Neural crest cell (in vitro differentiated cells): ENCODE measurements at regions not wholly inside any gene's neighbourhood (a gene's known extent, or its start where the extent isn't known, plus 50 kb on each side); places are given as distances from the start of the nearest gene placed in this dataset.

Source experiments
- DNase-seq: peaks from one replicate; pipeline ENCODE4 v3.0.0; 2021; ENCODE audit warnings: low read depth, mixed read lengths, low spot score
- H3K27ac Mint-ChIP-seq: one replicate; pipeline ENCODE4 v1.8.0; 2021; ENCODE audit warnings: mild to moderate bottlenecking, mixed read lengths; ENCODE audit not compliant: unreplicated experiment
- H3K27me3 Mint-ChIP-seq: 2 replicates; pipeline ENCODE4 v1.8.0; 2021; ENCODE audit warnings: low read depth, mild to moderate bottlenecking, mixed read lengths
- H3K36me3 Mint-ChIP-seq: 2 replicates; pipeline ENCODE4 v1.8.0; 2021; ENCODE audit warnings: low read depth, mild to moderate bottlenecking, mixed read lengths
- H3K4me1 Mint-ChIP-seq: 2 replicates; pipeline ENCODE4 v1.8.0; 2021; ENCODE audit warnings: mixed read lengths
- H3K4me3 Mint-ChIP-seq: one replicate; pipeline ENCODE4 v1.8.0; 2021; ENCODE audit warnings: mild to moderate bottlenecking, mixed read lengths
- H3K9me3 Mint-ChIP-seq: 2 replicates; pipeline ENCODE4 v1.8.0; 2021; ENCODE audit warnings: mixed read lengths
- CTCF ChIP-seq: fragments of 200-600 bp; sonication (generic); conservative IDR thresholded peaks from 2 replicates; pipeline ENCODE4 v1.5.0; 2021; ENCODE audit warnings: antibody characterized with exemption, mild to moderate bottlenecking

DNA sequence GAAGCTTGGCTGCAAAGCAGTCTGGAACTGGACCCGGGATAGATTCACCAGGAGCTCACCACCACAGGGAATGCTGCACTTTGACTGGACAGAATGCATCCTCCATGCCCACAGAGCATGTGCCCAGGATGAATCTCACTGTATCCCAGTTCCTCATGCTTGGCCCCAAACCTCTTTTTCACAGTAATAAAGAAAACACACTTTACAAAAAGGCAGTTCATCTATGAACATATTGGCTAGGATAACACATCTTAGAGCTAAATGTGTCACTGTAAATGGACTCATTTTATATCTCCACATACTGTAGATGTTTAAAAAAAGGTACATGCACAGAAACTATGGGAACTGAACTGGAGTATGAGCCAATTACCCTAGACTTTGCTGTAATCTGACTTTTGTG, 266.9 kb downstream of the TOX3 start:
- no peak for TF ChIP-seq CTCF
- H3K36me3 Mint-ChIP-seq = no peaks in the 10 kb centered on the region
- no peaks in the 10 kb centered on the region for H3K9me3 Mint-ChIP-seq
- H3K4me1 Mint-ChIP-seq = no peaks in the 10 kb centered on the region
- no peak for DNase-seq
- H3K4me3 Mint-ChIP-seq = no peak overlapping the region
- no peak overlapping the region for H3K27ac Mint-ChIP-seq
- H3K27me3 Mint-ChIP-seq = no peaks in the 10 kb centered on the region

GRCh38 chr16:52271088-52271750, 275.7 kb downstream of the TOX3 start:
- H3K27ac Mint-ChIP-seq = peak overlapping the region; percentile 40
- no peaks in the 10 kb centered on the region for H3K27me3 Mint-ChIP-seq
- peak; percentile 20 for DNase-seq
- H3K36me3 Mint-ChIP-seq = no peaks in the 10 kb centered on the region
- peaks cover 4% of the 10 kb centered on the region for H3K9me3 Mint-ChIP-seq
- peak overlapping the region; percentile 3 for H3K4me3 Mint-ChIP-seq
- peaks cover 19% of the 10 kb centered on the region for H3K4me1 Mint-ChIP-seq
- TF ChIP-seq CTCF = no peak

DNA sequence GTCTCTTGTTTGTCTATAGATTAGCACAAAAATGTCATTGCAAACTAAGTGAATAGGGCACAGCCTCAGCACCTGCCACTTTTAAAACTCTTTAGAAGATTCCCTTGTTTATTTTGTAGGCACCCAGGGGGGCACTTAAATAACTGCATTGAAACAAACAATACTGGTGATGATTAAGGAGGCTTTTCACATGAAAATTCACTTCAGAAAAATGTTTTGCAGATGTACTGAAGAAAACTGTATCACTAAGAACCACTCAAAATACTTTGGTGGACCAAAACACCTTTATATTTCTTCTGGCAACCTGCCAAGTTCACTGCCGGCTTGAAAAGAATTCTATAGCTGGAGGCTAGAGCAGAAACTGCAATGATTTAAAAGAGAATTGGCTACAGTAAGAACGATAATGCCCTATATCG, 281.5 kb downstream of the TOX3 start:
- H3K27ac Mint-ChIP-seq = no peak overlapping the region
- no peak for DNase-seq
- no peak overlapping the region for H3K4me3 Mint-ChIP-seq
- no peak for TF ChIP-seq CTCF
- peaks cover 7% of the 10 kb centered on the region for H3K9me3 Mint-ChIP-seq
- H3K36me3 Mint-ChIP-seq = no peaks in the 10 kb centered on the region
- H3K4me1 Mint-ChIP-seq = peaks cover 5% of the 10 kb centered on the region
- H3K27me3 Mint-ChIP-seq = no peaks in the 10 kb centered on the region

DNA sequence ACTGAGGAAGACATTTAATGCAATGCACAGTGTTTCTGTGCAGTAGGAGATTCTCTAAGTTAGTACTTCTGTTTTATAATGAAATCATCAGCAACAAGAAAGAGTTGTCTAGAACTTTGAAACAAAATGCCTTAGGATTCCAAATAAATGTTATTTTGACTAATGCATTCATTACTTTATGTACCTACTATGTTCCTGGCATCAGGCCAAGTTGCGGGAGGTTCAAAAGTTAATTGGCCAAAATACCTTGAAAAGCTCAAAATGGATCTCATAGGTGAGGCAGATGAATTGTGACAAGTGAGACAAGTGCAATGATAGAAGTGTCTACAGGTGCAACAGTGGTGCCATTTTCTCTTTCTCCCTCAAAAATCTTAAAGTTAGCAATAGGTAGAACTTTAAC, 289.4 kb downstream of the TOX3 start:
- Mint-ChIP-seq H3K4me3 (no peak overlapping the region), H3K9me3 (peaks cover 3% of the 10 kb centered on the region), H3K4me1 (no peaks in the 10 kb centered on the region), H3K27me3 (no peaks in the 10 kb centered on the region), H3K36me3 (no peaks in the 10 kb centered on the region), H3K27ac (no peak overlapping the region)
- TF ChIP-seq CTCF = no peak
- DNase-seq = no peak

DNA sequence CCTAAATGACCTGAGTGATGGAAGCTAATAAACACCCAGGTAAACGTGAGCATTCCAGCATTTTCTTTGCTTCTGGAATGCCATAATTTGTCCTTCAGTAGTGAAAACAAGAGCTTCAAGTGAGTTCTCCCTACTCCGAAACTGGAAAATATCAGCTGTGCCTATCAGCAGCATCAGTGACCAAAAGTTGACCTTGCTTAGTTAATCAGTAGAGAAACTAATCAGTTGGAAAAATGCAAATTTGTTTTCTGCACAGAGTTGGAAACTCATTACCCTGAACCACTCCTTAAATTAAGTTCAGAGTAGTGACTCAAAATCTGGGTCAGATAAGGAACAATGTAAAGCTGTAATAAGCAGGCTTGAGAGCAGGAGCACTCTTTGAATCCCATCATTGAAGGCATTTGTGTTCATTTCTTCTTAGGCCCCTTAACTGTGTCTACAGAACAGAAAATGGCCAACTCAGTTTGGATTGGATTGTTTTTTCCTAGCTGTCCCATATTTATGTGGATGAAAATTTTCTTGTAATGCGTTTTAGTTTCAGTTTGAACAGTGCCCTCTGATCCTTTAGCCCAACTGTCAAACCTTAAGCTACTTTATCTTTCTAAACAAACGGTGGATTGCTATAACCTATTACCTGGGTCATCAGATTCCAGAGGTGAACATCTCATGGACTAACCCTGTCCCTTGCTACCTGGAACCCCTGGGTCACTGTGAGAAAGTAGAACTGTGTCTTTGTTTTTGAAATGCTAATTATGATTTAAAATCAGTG, 290.4 kb downstream of the TOX3 start:
- Mint-ChIP-seq H3K4me1 (peaks cover 10% of the 10 kb centered on the region), H3K4me3 (no peak overlapping the region), H3K36me3 (no peaks in the 10 kb centered on the region), H3K9me3 (peaks cover 3% of the 10 kb centered on the region), H3K27ac (no peak overlapping the region), H3K27me3 (no peaks in the 10 kb centered on the region)
- TF ChIP-seq CTCF = no peak
- no peak for DNase-seq
